B cell (primary cell): ENCODE measurements at regions not wholly inside any gene's neighbourhood (a gene's known extent, or its start where the extent isn't known, plus 50 kb on each side); places are given as distances from the start of the nearest gene placed in this dataset.

ENCODE experiments used
- ATAC-seq: fragments of 200-7000 bp; cut with Tn5 transposase; one replicate; pipeline ENCODE4 v1.10.0; 2021; ENCODE audit warnings: low read depth, mild to moderate bottlenecking, moderate number of reproducible peaks, moderate library complexity
- CTCF ChIA-PET: fragments of 350-600 bp; sonication (Branson Sonifier 250); formaldehyde crosslinking; loops from one replicate; lab custom pipeline; 2021; ENCODE audit warnings: antibody characterized with exemption, inconsistent platforms; lab: Charles Lee
- POLR2A ChIA-PET: fragments of 350-600 bp; sonication (Branson Sonifier 250); formaldehyde crosslinking; loops from one replicate; lab custom pipeline; 2021; ENCODE audit warnings: antibody characterized with exemption; lab: Charles Lee
- DNase-seq: peaks from one replicate; pipeline ENCODE4 v3.0.0; 2013
- H2AFZ ChIP-seq: 2 replicates; pipeline ENCODE4 v1.6.1; 2012; ENCODE audit warnings: mild to moderate bottlenecking, low read depth, low read length; ENCODE audit not compliant: insufficient read depth, poor library complexity, severe bottlenecking
- H3K27ac ChIP-seq, 2 donors: 1 replicate in 1 of 2; 2 replicates in 1 of 2; pipeline ENCODE4 v1.5.1; 2012 to 2013; ENCODE audit warnings: low read length in 2 of 2, mild to moderate bottlenecking in 2 of 2, moderate library complexity in 1 of 2
- H3K27me3 ChIP-seq, 4 experiments: fragments of 200-600 bp in 1 of 4; sonication (generic) in 1 of 4; replicated peaks in 1 of 4; 1 replicate in 2 of 4; 2 replicates in 2 of 4; pipeline versions ENCODE4 v1.6.1 to v1.7.0; 2013 to 2016; ENCODE audit warnings: low read length in 3 of 4, mild to moderate bottlenecking in 2 of 4, mixed read lengths in 1 of 4, moderate library complexity in 1 of 4; ENCODE audit not compliant: insufficient read depth in 4 of 4, control insufficient read depth in 3 of 4; ENCODE audit errors: control extremely low read depth in 1 of 4
- H3K36me3 ChIP-seq, 2 experiments: replicated peaks in 1 of 2; 1 replicate in 1 of 2; 2 replicates in 1 of 2; pipeline versions ENCODE4 v1.6.1 to v1.7.1; 2013; ENCODE audit warnings: low read length in 1 of 2; ENCODE audit not compliant: insufficient read depth in 2 of 2, control insufficient read depth in 1 of 2; ENCODE audit errors: control extremely low read depth in 1 of 2, extremely low read depth in 1 of 2
- H3K4me1 ChIP-seq, 2 donors: fragments of 200-600 bp in 1 of 2; sonication (generic) in 1 of 2; 1 replicate in 1 of 2; 2 replicates in 1 of 2; pipeline versions ENCODE4 v1.5.1 to v1.6.1; 2013 to 2017; ENCODE audit warnings: low read length in 2 of 2; ENCODE audit not compliant: control insufficient read depth in 2 of 2, insufficient read depth in 2 of 2
- H3K4me2 ChIP-seq: replicated peaks from 2 replicates; pipeline ENCODE3; 2012; ENCODE audit warnings: mild to moderate bottlenecking, low read depth, low read length; ENCODE audit not compliant: poor library complexity, severe bottlenecking
- H3K4me3 ChIP-seq, 5 experiments: fragments of 200-600 bp in 1 of 5; sonication (generic) in 1 of 5; 1 replicate in 3 of 5; 2 replicates in 2 of 5; pipeline versions ENCODE4 v1.5.1 to v1.7.0; 2011 to 2016; ENCODE audit warnings: low read length in 4 of 5, mild to moderate bottlenecking in 4 of 5, low read depth in 2 of 5, control low read depth in 1 of 5, moderate library complexity in 1 of 5; ENCODE audit not compliant: insufficient read depth in 1 of 5; ENCODE audit errors: control extremely low read depth in 1 of 5, extremely low read depth in 1 of 5
- H3K79me2 ChIP-seq: fragments of 200-600 bp; sonication (generic); one replicate; pipeline ENCODE4 v1.6.0; 2016; ENCODE audit warnings: low read length; ENCODE audit not compliant: control insufficient read depth, insufficient read depth
- H3K9ac ChIP-seq: fragments of 200-600 bp; sonication (generic); 2 replicates; pipeline ENCODE4 v1.6.1; 2017; ENCODE audit warnings: mild to moderate bottlenecking, low read length, moderate library complexity
- H3K9me3 ChIP-seq, 3 donors: one replicate each; pipeline versions ENCODE4 v1.6.1 to v1.7.1; 2013; ENCODE audit warnings: low read length in 2 of 3; ENCODE audit not compliant: control insufficient read depth in 2 of 3, insufficient read depth in 1 of 3; ENCODE audit errors: control extremely low read depth in 1 of 3
- H4K20me1 ChIP-seq: 2 replicates; pipeline ENCODE4 v1.6.0; 2012; ENCODE audit warnings: mild to moderate bottlenecking, low read length; ENCODE audit not compliant: insufficient read depth, control insufficient read depth, poor library complexity, severe bottlenecking
- H3K27ac Mint-ChIP-seq: one replicate; pipeline ENCODE4 v1.8.0; 2021; ENCODE audit warnings: mixed read lengths
- H3K27me3 Mint-ChIP-seq: one replicate; pipeline ENCODE4 v1.8.0; 2021; ENCODE audit warnings: mixed read lengths
- H3K4me1 Mint-ChIP-seq: one replicate; pipeline ENCODE4 v1.8.0; 2021; ENCODE audit warnings: mixed read lengths
- H3K4me3 Mint-ChIP-seq: one replicate; pipeline ENCODE4 v1.8.0; 2021; ENCODE audit warnings: mixed read lengths
- H3K9me3 Mint-ChIP-seq: one replicate; pipeline ENCODE4 v1.8.0; 2022; ENCODE audit warnings: mixed read lengths; ENCODE audit not compliant: insufficient read depth
- EZH2 ChIP-seq: IDR thresholded peaks from 2 replicates; pipeline ENCODE4 v1.6.1; 2012; ENCODE audit warnings: borderline replicate concordance, low read depth, mild to moderate bottlenecking, moderate library complexity, low read length; ENCODE audit not compliant: insufficient read depth, poor library complexity, severe bottlenecking
- WGBS: methylation state at CpG from one replicate; pipeline ENCODE4 v1.1.5; 2013; ENCODE audit warnings: missing lambda C conversion rate; ENCODE audit not compliant: insufficient coverage; 5-methylcytosine and 5-hydroxymethylcytosine counted together
- intact Hi-C: fragments of 100-400 bp; cut with micrococcal nuclease; formaldehyde crosslinking; loops from one replicate; pipeline ENCODE4 v1.10.0; 2022
- TF ChIP-seq, protein P1 (sequence below): fragments of 200-600 bp; IDR thresholded peaks from one replicate; pipeline ENCODE4 v1.8.0; 2022; ENCODE audit warnings: antibody characterized with exemption, mild to moderate bottlenecking

DNA sequence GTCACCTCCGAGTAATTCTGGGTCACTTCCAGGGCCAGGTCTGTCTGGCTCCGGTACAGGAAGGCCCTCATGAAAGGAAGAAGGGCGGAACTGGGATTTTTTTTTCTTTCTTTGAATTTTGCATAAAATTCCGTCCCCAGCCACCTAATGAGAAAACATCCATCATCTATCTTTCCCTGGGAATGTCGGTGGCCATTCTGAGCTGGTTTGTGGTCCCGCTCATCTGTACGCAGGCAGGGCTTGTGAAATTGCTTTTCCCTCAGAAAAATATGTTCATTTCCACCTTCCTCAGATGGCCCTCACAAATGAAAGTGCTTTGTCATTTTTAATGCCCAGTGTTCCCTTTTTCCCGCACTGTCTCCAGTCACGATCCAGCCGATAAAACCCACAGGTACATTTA lies 353.0 kb upstream of the ZFHX3 start:
- intact Hi-C loops, result no loop called here
- no peak for ATAC-seq
- 89% methylated on average over 10 of the region's 10 CpGs for WGBS

DNA sequence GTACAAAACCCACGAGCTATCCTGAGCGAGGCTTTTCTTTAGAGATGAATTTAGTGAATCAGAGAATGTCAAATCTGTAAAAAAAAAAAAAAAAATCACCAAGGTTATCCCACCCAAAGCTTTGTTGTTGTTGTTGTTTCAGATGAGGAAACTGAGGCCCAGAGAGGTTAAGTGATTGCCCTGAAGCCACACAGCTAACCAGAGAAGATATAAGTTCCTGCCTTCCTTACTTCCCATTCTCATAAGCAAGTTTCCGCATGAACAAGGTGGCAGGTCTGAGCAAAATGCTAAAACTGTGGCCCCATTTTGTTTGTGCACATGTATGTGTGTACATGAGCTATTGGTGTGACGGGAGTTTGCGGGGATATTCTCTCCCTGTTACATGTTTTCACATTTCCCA lies 352.1 kb upstream of the ZFHX3 start:
- H3K79me2 ChIP-seq, result no peaks in the 10 kb centered on the region
- ATAC-seq, result no peak
- no peak overlapping the region for H3K9ac ChIP-seq

More for the DNA sequence above, 353.0 kb upstream of the ZFHX3 start:
- no peak overlapping the region for H3K4me3 ChIP-seq
- no peak overlapping the region for H3K9ac ChIP-seq
- H3K9me3 ChIP-seq, result no peaks in the 10 kb centered on the region
- H3K4me3 Mint-ChIP-seq, result no peak overlapping the region
- no peaks in the 10 kb centered on the region for H3K36me3 ChIP-seq
- ChIA-PET POLR2A (no interaction called here), CTCF (no interaction called here)
- TF ChIP-seq, protein P1, sequence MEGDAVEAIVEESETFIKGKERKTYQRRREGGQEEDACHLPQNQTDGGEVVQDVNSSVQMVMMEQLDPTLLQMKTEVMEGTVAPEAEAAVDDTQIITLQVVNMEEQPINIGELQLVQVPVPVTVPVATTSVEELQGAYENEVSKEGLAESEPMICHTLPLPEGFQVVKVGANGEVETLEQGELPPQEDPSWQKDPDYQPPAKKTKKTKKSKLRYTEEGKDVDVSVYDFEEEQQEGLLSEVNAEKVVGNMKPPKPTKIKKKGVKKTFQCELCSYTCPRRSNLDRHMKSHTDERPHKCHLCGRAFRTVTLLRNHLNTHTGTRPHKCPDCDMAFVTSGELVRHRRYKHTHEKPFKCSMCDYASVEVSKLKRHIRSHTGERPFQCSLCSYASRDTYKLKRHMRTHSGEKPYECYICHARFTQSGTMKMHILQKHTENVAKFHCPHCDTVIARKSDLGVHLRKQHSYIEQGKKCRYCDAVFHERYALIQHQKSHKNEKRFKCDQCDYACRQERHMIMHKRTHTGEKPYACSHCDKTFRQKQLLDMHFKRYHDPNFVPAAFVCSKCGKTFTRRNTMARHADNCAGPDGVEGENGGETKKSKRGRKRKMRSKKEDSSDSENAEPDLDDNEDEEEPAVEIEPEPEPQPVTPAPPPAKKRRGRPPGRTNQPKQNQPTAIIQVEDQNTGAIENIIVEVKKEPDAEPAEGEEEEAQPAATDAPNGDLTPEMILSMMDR, result no peak
- no peak for TF ChIP-seq EZH2
- no peaks in the 10 kb centered on the region for H4K20me1 ChIP-seq
- no peak overlapping the region for H3K27ac ChIP-seq
- no peak overlapping the region for H2AFZ ChIP-seq
- no peak for DNase-seq
- no peak overlapping the region for H3K4me2 ChIP-seq
- no peaks in the 10 kb centered on the region for H3K4me1 ChIP-seq
- no peaks in the 10 kb centered on the region for H3K9me3 Mint-ChIP-seq
- no peak overlapping the region for H3K27ac Mint-ChIP-seq
- H3K79me2 ChIP-seq, result no peaks in the 10 kb centered on the region
- H3K4me1 Mint-ChIP-seq, result no peaks in the 10 kb centered on the region
- H3K27me3 ChIP-seq, result no peaks in the 10 kb centered on the region
- no peaks in the 10 kb centered on the region for H3K27me3 Mint-ChIP-seq

More for the DNA sequence above, 352.1 kb upstream of the ZFHX3 start:
- Mint-ChIP-seq H3K27me3 (no peaks in the 10 kb centered on the region), H3K9me3 (no peaks in the 10 kb centered on the region), H3K4me1 (no peaks in the 10 kb centered on the region), H3K27ac (no peak overlapping the region), H3K4me3 (no peak overlapping the region)
- intact Hi-C loops, result no loop called here
- Histone ChIP-seq H3K4me3 (no peak overlapping the region), H2AFZ (no peak overlapping the region), H4K20me1 (no peaks in the 10 kb centered on the region), H3K9me3 (no peaks in the 10 kb centered on the region), H3K27me3 (no peaks in the 10 kb centered on the region), H3K4me2 (no peak overlapping the region), H3K27ac (no peak overlapping the region), H3K36me3 (no peaks in the 10 kb centered on the region), H3K4me1 (no peaks in the 10 kb centered on the region)
- DNase-seq, result no peak
- WGBS, result no CpG with 5 or more reads among the region's 5 CpGs
- CTCF ChIA-PET, result no interaction called here
- no peak for TF ChIP-seq EZH2
- TF ChIP-seq, protein P1, result no peak
- POLR2A ChIA-PET, result no interaction called here
